Common myeloid progenitor, CD34-positive (primary cell): ENCODE measurements at regions not wholly inside any gene's neighbourhood (a gene's known extent, or its start where the extent isn't known, plus 50 kb on each side); places are given as distances from the start of the nearest gene placed in this dataset.

ENCODE experiments used
- CTCF ChIA-PET: fragments of 350-600 bp; sonication (Branson Sonifier 250); formaldehyde crosslinking; loops from one replicate; lab custom pipeline; 2021; ENCODE audit warnings: antibody characterized with exemption; lab: Charles Lee
- POLR2A ChIA-PET: fragments of 350-600 bp; sonication (Branson Sonifier 250); formaldehyde crosslinking; loops from one replicate; lab custom pipeline; 2021; ENCODE audit warnings: antibody characterized with exemption; lab: Charles Lee
- DNase-seq, 3 donors: peaks; one replicate each; pipeline versions ENCODE4 v3.0.0 to v3.0.0-alpha.2; 2013
- H3K27ac ChIP-seq, 2 experiments: 1 replicate in 1 of 2; 2 replicates in 1 of 2; pipeline ENCODE4 v1.7.0; 2013; ENCODE audit warnings: inconsistent platforms in 2 of 2, low read length in 2 of 2, mild to moderate bottlenecking in 2 of 2, low read depth in 1 of 2, moderate library complexity in 1 of 2; ENCODE audit not compliant: severe bottlenecking in 2 of 2, insufficient read depth in 1 of 2, poor library complexity in 1 of 2
- H3K27me3 ChIP-seq, 5 experiments: replicated peaks in 2 of 5; 1 replicate in 3 of 5; 2 replicates in 2 of 5; pipeline versions ENCODE4 v1.6.1 to v1.7.0; 2013; ENCODE audit warnings: low read length in 4 of 5, mild to moderate bottlenecking in 2 of 5, moderate library complexity in 2 of 5, inconsistent platforms in 1 of 5; ENCODE audit not compliant: insufficient read depth in 5 of 5, control insufficient read depth in 4 of 5
- H3K36me3 ChIP-seq, 4 experiments: 1 replicate in 2 of 4; 2 replicates in 2 of 4; pipeline versions ENCODE4 v1.6.1 to v1.7.0; 2013; ENCODE audit warnings: low read length in 3 of 4, control low read depth in 1 of 4, mild to moderate bottlenecking in 1 of 4; ENCODE audit not compliant: control insufficient read depth in 4 of 4, insufficient read depth in 4 of 4
- H3K4me1 ChIP-seq, 4 experiments: 1 replicate in 3 of 4; 2 replicates in 1 of 4; pipeline versions ENCODE4 v1.6.1 to v1.7.1; 2013; ENCODE audit warnings: low read length in 3 of 4, mild to moderate bottlenecking in 3 of 4, control low read depth in 1 of 4, inconsistent platforms in 1 of 4, moderate library complexity in 1 of 4; ENCODE audit not compliant: control insufficient read depth in 4 of 4, insufficient read depth in 4 of 4; ENCODE audit errors: control extremely low read depth in 1 of 4
- H3K4me3 ChIP-seq, 7 experiments: 1 replicate in 4 of 7; 2 replicates in 3 of 7; pipeline versions ENCODE4 v1.5.1 to v1.7.0; 2013; ENCODE audit warnings: mild to moderate bottlenecking in 7 of 7, low read length in 6 of 7, moderate library complexity in 6 of 7, inconsistent platforms in 2 of 7, low read depth in 2 of 7, control low read depth in 1 of 7; ENCODE audit not compliant: insufficient read depth in 4 of 7, control insufficient read depth in 1 of 7; ENCODE audit errors: extremely low read depth in 1 of 7
- H3K9me3 ChIP-seq, 5 experiments: 1 replicate in 4 of 5; 2 replicates in 1 of 5; pipeline versions ENCODE4 v1.6.1 to v1.7.1; 2013; ENCODE audit warnings: low read length in 4 of 5, mild to moderate bottlenecking in 2 of 5, inconsistent platforms in 1 of 5, low read depth in 1 of 5, moderate library complexity in 1 of 5; ENCODE audit not compliant: control insufficient read depth in 4 of 5, insufficient read depth in 2 of 5; ENCODE audit errors: control extremely low read depth in 1 of 5
- WGBS: methylation state at CpG from one replicate; pipeline ENCODE4 v1.1.5; 2013; ENCODE audit not compliant: insufficient coverage; 5-methylcytosine and 5-hydroxymethylcytosine counted together

- Histone ChIP-seq H3K27ac (no peak overlapping the region), H3K36me3 (no peaks in the 10 kb centered on the region), H3K27me3 (no peaks in the 10 kb centered on the region), H3K4me3 (no peak overlapping the region), H3K9me3 (no peaks in the 10 kb centered on the region), H3K4me1 (no peaks in the 10 kb centered on the region)
- POLR2A ChIA-PET = interaction anchor here (0.6 kb wide), 1 partner anchor 46 kb away, joined by 3 read pairs; no protein-coding TSS in a partner anchor
- no peak for DNase-seq
- CTCF ChIA-PET = no interaction called here
- WGBS = no CpG with 5 or more reads among the region's 1 CpG
Observed at GRCh38 chr3:99409961-99410360, 228.4 kb upstream of the COL8A1 start.

- H3K4me1 ChIP-seq = no peaks in the 10 kb centered on the region
- no CpG with 5 or more reads among the region's 4 CpGs for WGBS
- H3K9me3 ChIP-seq = no peaks in the 10 kb centered on the region
- H3K4me3 ChIP-seq = no peak overlapping the region
- ChIA-PET CTCF (no interaction called here), POLR2A (interaction anchor here (0.7 kb wide), 1 partner anchor 53 kb away, joined by 3 read pairs; no protein-coding TSS in a partner anchor)
- H3K27ac ChIP-seq = no peak overlapping the region
- DNase-seq = no peak
- H3K36me3 ChIP-seq = no peaks in the 10 kb centered on the region
- H3K27me3 ChIP-seq = no peaks in the 10 kb centered on the region
Observed at GRCh38 chr3:99407257-99407656, 231.1 kb upstream of the COL8A1 start.

GRCh38 chr3:99402755-99403154, 235.6 kb upstream of the COL8A1 start:
- POLR2A ChIA-PET = no interaction called here
- no peaks in the 10 kb centered on the region for H3K4me1 ChIP-seq
- no peaks in the 10 kb centered on the region for H3K27me3 ChIP-seq
- no peaks in the 10 kb centered on the region for H3K36me3 ChIP-seq
- H3K27ac ChIP-seq = no peak overlapping the region
- CTCF ChIA-PET = no interaction called here
- 83% methylated on average over 1 of the region's 1 CpG for WGBS
- peaks cover 0 to 7% (median 3%) of the 10 kb centered on the region in 5 experiments for H3K9me3 ChIP-seq
- DNase-seq = no peak
- H3K4me3 ChIP-seq = no peak overlapping the region

GRCh38 chr3:99400352-99400751, 238.0 kb upstream of the COL8A1 start:
- WGBS = 100% methylated on average over 1 of the region's 2 CpGs
- no peak overlapping the region for H3K27ac ChIP-seq

GRCh38 chr3:99396651-99397275, 241.6 kb upstream of the COL8A1 start:
- H3K27ac ChIP-seq = no peak overlapping the region
- H3K4me3 ChIP-seq = no peak overlapping the region
- WGBS = 96% methylated on average over 3 of the region's 3 CpGs
- no peaks in the 10 kb centered on the region for H3K27me3 ChIP-seq
- no peak for DNase-seq
- CTCF ChIA-PET = no interaction called here
- peaks cover 0 to 7% (median 3%) of the 10 kb centered on the region in 5 experiments for H3K9me3 ChIP-seq
- H3K4me1 ChIP-seq = no peaks in the 10 kb centered on the region
- H3K36me3 ChIP-seq = no peaks in the 10 kb centered on the region
- POLR2A ChIA-PET = no interaction called here

More at GRCh38 chr3:99400352-99400751, 238.0 kb upstream of the COL8A1 start:
- Histone ChIP-seq H3K9me3 (peaks cover 0 to 7% (median 3%) of the 10 kb centered on the region in 5 experiments), H3K36me3 (no peaks in the 10 kb centered on the region), H3K4me3 (no peak overlapping the region), H3K27me3 (no peaks in the 10 kb centered on the region), H3K4me1 (no peaks in the 10 kb centered on the region)
- no peak for DNase-seq
- ChIA-PET POLR2A (no interaction called here), CTCF (no interaction called here)

GRCh38 chr3:99394831-99395778, 243.3 kb upstream of the COL8A1 start:
- CTCF ChIA-PET = no interaction called here
- no peaks in the 10 kb centered on the region for H3K27me3 ChIP-seq
- WGBS = 92% methylated on average over 2 of the region's 7 CpGs
- H3K27ac ChIP-seq = no peak overlapping the region
- H3K4me3 ChIP-seq = no peak overlapping the region
- H3K36me3 ChIP-seq = no peaks in the 10 kb centered on the region
- peaks cover 0 to 7% (median 3%) of the 10 kb centered on the region in 5 experiments for H3K9me3 ChIP-seq
- no peak for DNase-seq
- POLR2A ChIA-PET = no interaction called here
- H3K4me1 ChIP-seq = no peaks in the 10 kb centered on the region

- POLR2A ChIA-PET = no interaction called here
- H3K9me3 ChIP-seq = peaks cover 0 to 7% (median 2%) of the 10 kb centered on the region in 5 experiments
- no peak for DNase-seq
- 100% methylated on average over 2 of the region's 2 CpGs for WGBS
- no peaks in the 10 kb centered on the region for H3K36me3 ChIP-seq
- H3K27ac ChIP-seq = no peak overlapping the region
- H3K27me3 ChIP-seq = no peaks in the 10 kb centered on the region
- no peaks in the 10 kb centered on the region for H3K4me1 ChIP-seq
- H3K4me3 ChIP-seq = no peak overlapping the region
- CTCF ChIA-PET = no interaction called here
Observed at GRCh38 chr3:99393961-99394360, 244.4 kb upstream of the COL8A1 start.
